OCI-LY1 (cell line): ENCODE measurements at regions not wholly inside any gene's neighbourhood (a gene's known extent, or its start where the extent isn't known, plus 50 kb on each side); places are given as distances from the start of the nearest gene placed in this dataset.

Source experiments
- CTCF ChIP-seq: fragments of 200-600 bp; sonication (generic), shearing (Covaris generic); IDR thresholded peaks from 2 replicates; pipeline ENCODE4 v1.5.1; 2017; ENCODE audit warnings: mild to moderate bottlenecking, antibody characterized with exemption, low read length, moderate library complexity, mixed read lengths
- EZH2 ChIP-seq: fragments of 200-600 bp; sonication (generic), shearing (Covaris generic); IDR thresholded peaks from 2 replicates; pipeline ENCODE4 v1.8.0; 2017; ENCODE audit warnings: borderline replicate concordance, mixed run types, mild to moderate bottlenecking, antibody characterized with exemption, low read length, moderate library complexity, mixed read lengths

- no peak for TF ChIP-seq CTCF
- no peak for TF ChIP-seq EZH2
Measured at GRCh38 chr6:119879731-119880130, 530.2 kb upstream of the MAN1A1 start.
